GM23248 (cell line): ENCODE measurements at regions not wholly inside any gene's neighbourhood (a gene's known extent, or its start where the extent isn't known, plus 50 kb on each side); places are given as distances from the start of the nearest gene placed in this dataset.
A peak's percentile ranks its signal among the peaks of the same experiment; 100 is the strongest.

Source experiments
- DNase-seq: peaks from one replicate; pipeline ENCODE4 v3.0.0-alpha.2; 2015
- H2AFZ ChIP-seq: fragments of 200-600 bp; sonication (generic); 2 replicates; pipeline ENCODE4 v1.6.1; 2016; ENCODE audit warnings: antibody characterized with exemption
- H3F3A ChIP-seq: fragments of 200-600 bp; sonication (generic); 2 replicates; pipeline ENCODE4 v1.6.1; 2016; ENCODE audit warnings: mild to moderate bottlenecking, antibody characterized with exemption, mixed run types; ENCODE audit not compliant: insufficient read depth
- H3K27ac ChIP-seq: fragments of 200-600 bp; sonication (generic); 2 replicates; pipeline ENCODE4 v1.5.1; 2016; ENCODE audit warnings: mild to moderate bottlenecking
- H3K27me3 ChIP-seq: fragments of 200-600 bp; sonication (generic); replicated peaks from 2 replicates; pipeline ENCODE4 v1.6.1; 2016; ENCODE audit warnings: mild to moderate bottlenecking; ENCODE audit not compliant: insufficient read depth
- H3K36me3 ChIP-seq: fragments of 200-600 bp; sonication (generic); 2 replicates; pipeline ENCODE4 v1.6.1; 2016; ENCODE audit warnings: low read depth, mild to moderate bottlenecking
- H3K4me1 ChIP-seq: fragments of 200-600 bp; sonication (generic); 2 replicates; pipeline ENCODE4 v1.6.1; 2016; ENCODE audit warnings: mild to moderate bottlenecking; ENCODE audit not compliant: insufficient read depth
- H3K4me2 ChIP-seq: fragments of 200-600 bp; sonication (generic); one replicate; pipeline ENCODE4 v1.6.1; 2016; ENCODE audit warnings: mild to moderate bottlenecking; ENCODE audit not compliant: unreplicated experiment
- H3K4me3 ChIP-seq: fragments of 200-600 bp; sonication (generic); 2 replicates; pipeline ENCODE4 v1.5.1; 2016; ENCODE audit warnings: mild to moderate bottlenecking
- H3K79me2 ChIP-seq: fragments of 200-600 bp; sonication (generic); 2 replicates; pipeline ENCODE4 v1.6.1; 2016; ENCODE audit warnings: mild to moderate bottlenecking; ENCODE audit not compliant: insufficient read depth
- H3K9ac ChIP-seq: fragments of 200-600 bp; sonication (generic); 2 replicates; pipeline ENCODE4 v1.6.1; 2016; ENCODE audit warnings: mild to moderate bottlenecking
- H3K9me2 ChIP-seq: fragments of 200-600 bp; sonication (generic); 2 replicates; pipeline ENCODE4 v1.6.1; 2016; ENCODE audit warnings: mixed run types, mild to moderate bottlenecking, moderate library complexity; ENCODE audit not compliant: insufficient read depth
- H3K9me3 ChIP-seq: fragments of 200-600 bp; sonication (generic); one replicate; pipeline ENCODE4 v1.6.1; 2017; ENCODE audit warnings: low read depth
- H4K20me1 ChIP-seq: fragments of 200-600 bp; sonication (generic); 2 replicates; pipeline ENCODE4 v1.6.0; 2016; ENCODE audit not compliant: insufficient read depth
- EZH2 ChIP-seq: fragments of 200-600 bp; sonication (generic); IDR thresholded peaks from 2 replicates; pipeline ENCODE4 v1.6.1; 2018; ENCODE audit warnings: antibody characterized with exemption, mild to moderate bottlenecking; ENCODE audit not compliant: insufficient read depth, poor library complexity, severe bottlenecking
- EZH2phosphoT487 ChIP-seq: fragments of 200-600 bp; sonication (generic); IDR thresholded peaks from 2 replicates; pipeline ENCODE4 v1.6.1; 2018; ENCODE audit warnings: antibody characterized with exemption, moderate library complexity, mild to moderate bottlenecking, low read depth; ENCODE audit not compliant: insufficient read depth
- WGBS, 2 experiments: methylation state at CpG; one replicate each; pipeline ENCODE4 v1.1.6; 2015 to 2017; ENCODE audit warnings: low lambda C conversion rate in 2 of 2, low coverage in 1 of 2; ENCODE audit errors: missing lambda C conversion rate in 2 of 2; 5-methylcytosine and 5-hydroxymethylcytosine counted together
- in situ Hi-C: fragments of 300-500 bp; cut with MboI; formaldehyde crosslinking; loops from 2 replicates; pipeline ENCODE4 v1.15.0; 2020

GRCh38 chr19:28397800-28398199 lies 815.2 kb downstream of the UQCRFS1 start:
- 26 to 31% methylated on average over 5 of the region's 5 CpGs for WGBS, 2 experiments
- no peaks in the 10 kb centered on the region for H3K79me2 ChIP-seq
- H3K27me3 ChIP-seq = peaks cover 25% of the 10 kb centered on the region; the same call in 1 of the 2 replicates
- DNase-seq = no peak
- no peaks in the 10 kb centered on the region for H3K4me1 ChIP-seq
- TF ChIP-seq EZH2phosphoT487 (no peak), EZH2 (no peak)
- no peaks in the 10 kb centered on the region for H3F3A ChIP-seq
- in situ Hi-C loops = no loop called here
- H3K9me3 ChIP-seq = no peaks in the 10 kb centered on the region
- no peak overlapping the region for H3K9ac ChIP-seq
- no peak overlapping the region for H2AFZ ChIP-seq
- no peak overlapping the region for H3K27ac ChIP-seq
- H4K20me1 ChIP-seq = no peaks in the 10 kb centered on the region
- no peaks in the 10 kb centered on the region for H3K36me3 ChIP-seq
- no peak overlapping the region for H3K4me2 ChIP-seq
- H3K4me3 ChIP-seq = no peak overlapping the region
- no peaks in the 10 kb centered on the region for H3K9me2 ChIP-seq

- Histone ChIP-seq H3K9me2 (no peaks in the 10 kb centered on the region), H3K27me3 (0 out of 2 replicates have a peak, but pooled peaks cover 24% of the 10 kb centered on the region), H3K9ac (no peak overlapping the region), H3K9me3 (no peaks in the 10 kb centered on the region), H2AFZ (no peak overlapping the region), H3K79me2 (no peaks in the 10 kb centered on the region), H3K4me1 (no peaks in the 10 kb centered on the region), H3K27ac (no peak overlapping the region), H4K20me1 (no peaks in the 10 kb centered on the region), H3F3A (no peaks in the 10 kb centered on the region), H3K4me2 (no peak overlapping the region), H3K4me3 (no peak overlapping the region), H3K36me3 (no peaks in the 10 kb centered on the region)
- WGBS, 2 experiments = 38 to 47% methylated on average over 10 of the region's 10 CpGs
- in situ Hi-C loops = no loop called here
- no peak for TF ChIP-seq EZH2
- TF ChIP-seq EZH2phosphoT487 = no peak
- peak; percentile 8 for DNase-seq
Measured at GRCh38 chr19:28397306-28397705, 815.6 kb downstream of the UQCRFS1 start.

GRCh38 chr19:28396287-28396831 lies 816.6 kb downstream of the UQCRFS1 start:
- no peaks in the 10 kb centered on the region for H3K9me2 ChIP-seq
- no peak overlapping the region for H3K27ac ChIP-seq
- 31 to 33% methylated on average over 13 of the region's 13 CpGs for WGBS, 2 experiments
- no peaks in the 10 kb centered on the region for H3K9me3 ChIP-seq
- no peak overlapping the region for H3K9ac ChIP-seq
- no peak overlapping the region for H2AFZ ChIP-seq
- H3K4me2 ChIP-seq = no peak overlapping the region
- 0 out of 2 replicates have a peak, but pooled peaks cover 24% of the 10 kb centered on the region for H3K27me3 ChIP-seq
- H3K4me3 ChIP-seq = no peak overlapping the region
- H4K20me1 ChIP-seq = no peaks in the 10 kb centered on the region
- no peaks in the 10 kb centered on the region for H3K79me2 ChIP-seq
- H3K36me3 ChIP-seq = no peaks in the 10 kb centered on the region
- TF ChIP-seq EZH2phosphoT487 (no peak), EZH2 (no peak)
- H3K4me1 ChIP-seq = no peaks in the 10 kb centered on the region
- in situ Hi-C loops = no loop called here
- no peaks in the 10 kb centered on the region for H3F3A ChIP-seq
- DNase-seq = no peak

GRCh38 chr19:28394725-28395124 lies 818.2 kb downstream of the UQCRFS1 start:
- Histone ChIP-seq H3K9ac (no peak overlapping the region), H3K79me2 (no peaks in the 10 kb centered on the region), H3K9me2 (no peaks in the 10 kb centered on the region), H3K27me3 (0 out of 2 replicates have a peak, but pooled peaks cover 19% of the 10 kb centered on the region), H2AFZ (no peak overlapping the region), H3K27ac (no peak overlapping the region), H3K4me3 (no peak overlapping the region), H4K20me1 (no peaks in the 10 kb centered on the region), H3K9me3 (no peaks in the 10 kb centered on the region), H3F3A (no peaks in the 10 kb centered on the region), H3K4me1 (no peaks in the 10 kb centered on the region), H3K4me2 (no peak overlapping the region), H3K36me3 (no peaks in the 10 kb centered on the region)
- DNase-seq = no peak
- no peak for TF ChIP-seq EZH2
- TF ChIP-seq EZH2phosphoT487 = no peak
- WGBS, 2 experiments = 6 to 8% methylated on average over 4 of the region's 4 CpGs
- in situ Hi-C loops = no loop called here
